Skeletal muscle tissue (tissue), 3 donors: ENCODE measurements at regions not wholly inside any gene's neighbourhood (a gene's known extent, or its start where the extent isn't known, plus 50 kb on each side); places are given as distances from the start of the nearest gene placed in this dataset.

Source experiments
- H3K27ac ChIP-seq: one replicate; pipeline ENCODE4 v1.7.0; 2013; ENCODE audit warnings: mild to moderate bottlenecking, low read depth, low read length, inconsistent platforms
- H3K27me3 ChIP-seq, 3 donors: one replicate each; pipeline ENCODE4 v1.7.0; 2013; ENCODE audit warnings: low read length in 3 of 3; ENCODE audit not compliant: control insufficient read depth in 3 of 3, insufficient read depth in 3 of 3
- H3K36me3 ChIP-seq, 3 donors: one replicate each; pipeline ENCODE4 v1.7.0; 2013; ENCODE audit warnings: low read length in 3 of 3; ENCODE audit not compliant: control insufficient read depth in 3 of 3, insufficient read depth in 3 of 3
- H3K4me1 ChIP-seq, 3 donors: one replicate each; pipeline ENCODE4 v1.7.0; 2013; ENCODE audit warnings: low read length in 3 of 3, mild to moderate bottlenecking in 3 of 3; ENCODE audit not compliant: control insufficient read depth in 3 of 3, insufficient read depth in 3 of 3
- H3K4me3 ChIP-seq, 3 donors: one replicate each; pipeline ENCODE4 v1.7.0; 2013; ENCODE audit warnings: low read length in 3 of 3
- H3K9ac ChIP-seq, 3 donors: one replicate each; pipeline ENCODE4 v1.7.0; 2013; ENCODE audit warnings: low read length in 3 of 3, mild to moderate bottlenecking in 3 of 3, moderate library complexity in 2 of 3, low read depth in 1 of 3
- H3K9me3 ChIP-seq, 3 donors: one replicate each; pipeline ENCODE4 v1.7.0; 2013; ENCODE audit warnings: low read length in 3 of 3; ENCODE audit not compliant: control insufficient read depth in 3 of 3
- donor health status: Osteomylitis.

GRCh38 chr6:140752234-140752633 is 1377.8 kb upstream of the CITED2 start:
- Histone ChIP-seq H3K27ac (no peak overlapping the region), H3K4me3 (no peak overlapping the region), H3K9me3 (peaks cover 0 to 4% (median 0%) of the 10 kb centered on the region in 3 donors), H3K27me3 (no peaks in the 10 kb centered on the region), H3K36me3 (no peaks in the 10 kb centered on the region), H3K9ac (no peak overlapping the region), H3K4me1 (no peaks in the 10 kb centered on the region)

GRCh38 chr6:140747114-140747513 is 1372.7 kb upstream of the CITED2 start:
- H3K27me3 ChIP-seq, result no peaks in the 10 kb centered on the region
- H3K9me3 ChIP-seq, result peaks cover 0 to 4% (median 0%) of the 10 kb centered on the region in 3 donors
- no peaks in the 10 kb centered on the region for H3K36me3 ChIP-seq
- no peaks in the 10 kb centered on the region for H3K4me1 ChIP-seq
- no peak overlapping the region for H3K27ac ChIP-seq
- no peak overlapping the region for H3K4me3 ChIP-seq
- no peak overlapping the region for H3K9ac ChIP-seq

GRCh38 chr6:140744659-140745320 is 1370.3 kb upstream of the CITED2 start:
- Histone ChIP-seq H3K4me1 (no peaks in the 10 kb centered on the region), H3K27ac (no peak overlapping the region), H3K36me3 (no peaks in the 10 kb centered on the region), H3K9me3 (peaks cover 0 to 4% (median 0%) of the 10 kb centered on the region in 3 donors), H3K9ac (no peak overlapping the region), H3K4me3 (no peak overlapping the region), H3K27me3 (no peaks in the 10 kb centered on the region)

- Histone ChIP-seq H3K36me3 (no peaks in the 10 kb centered on the region), H3K27me3 (no peaks in the 10 kb centered on the region), H3K9ac (no peak overlapping the region), H3K4me1 (no peaks in the 10 kb centered on the region), H3K27ac (no peak overlapping the region), H3K4me3 (no peak overlapping the region), H3K9me3 (no peaks in the 10 kb centered on the region)
Observed at GRCh38 chr6:140736231-140736630, 1361.8 kb upstream of the CITED2 start.

- Histone ChIP-seq H3K27me3 (no peaks in the 10 kb centered on the region), H3K4me3 (no peak overlapping the region), H3K9me3 (no peaks in the 10 kb centered on the region), H3K4me1 (no peaks in the 10 kb centered on the region), H3K9ac (no peak overlapping the region), H3K27ac (no peak overlapping the region), H3K36me3 (no peaks in the 10 kb centered on the region)
Observed at GRCh38 chr6:140732991-140733390, 1358.5 kb upstream of the CITED2 start.

DNA sequence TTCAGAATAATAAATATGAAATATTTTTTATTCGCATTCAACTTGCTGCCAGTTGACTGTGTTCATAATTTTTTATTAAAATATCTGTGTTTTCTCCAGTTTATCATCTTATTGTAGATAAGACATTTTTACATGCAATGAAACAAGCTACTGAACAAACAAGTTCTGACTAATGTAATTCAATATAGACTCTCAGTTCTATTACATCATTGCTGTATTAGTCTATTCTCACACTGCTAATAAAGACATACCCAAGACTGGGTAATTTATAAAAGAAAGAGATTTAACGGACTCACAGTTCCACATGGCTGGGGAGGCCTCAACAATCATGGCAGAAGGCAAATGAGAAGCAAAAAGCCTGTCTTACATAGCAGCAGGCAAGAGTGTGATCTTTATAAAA is 1357.7 kb upstream of the CITED2 start:
- H3K27me3 ChIP-seq, result no peaks in the 10 kb centered on the region
- no peaks in the 10 kb centered on the region for H3K9me3 ChIP-seq
- no peaks in the 10 kb centered on the region for H3K36me3 ChIP-seq
- H3K27ac ChIP-seq, result no peak overlapping the region
- H3K4me1 ChIP-seq, result no peaks in the 10 kb centered on the region
- H3K4me3 ChIP-seq, result no peak overlapping the region
- H3K9ac ChIP-seq, result no peak overlapping the region

DNA sequence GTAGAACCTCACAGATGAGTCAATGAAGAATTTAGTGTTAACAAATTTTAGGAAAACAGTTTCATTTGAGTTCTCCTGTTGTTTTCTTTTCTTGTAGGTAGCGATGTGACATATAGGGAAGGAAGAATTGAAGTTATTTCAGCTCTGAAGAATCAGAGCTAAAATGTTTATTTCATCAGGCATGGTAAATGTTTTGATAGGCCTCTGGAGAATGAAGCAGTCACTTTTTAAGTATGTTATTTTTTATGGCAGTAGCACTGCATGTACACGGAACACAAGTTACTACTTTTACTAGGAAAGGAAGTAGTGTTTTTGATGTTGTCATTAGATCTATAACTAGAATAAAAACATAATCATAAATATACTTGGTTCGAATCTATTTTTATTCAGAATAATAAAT is 1357.3 kb upstream of the CITED2 start:
- Histone ChIP-seq H3K4me1 (no peaks in the 10 kb centered on the region), H3K27me3 (no peaks in the 10 kb centered on the region), H3K4me3 (no peak overlapping the region), H3K27ac (no peak overlapping the region), H3K36me3 (no peaks in the 10 kb centered on the region), H3K9ac (no peak overlapping the region), H3K9me3 (no peaks in the 10 kb centered on the region)

GRCh38 chr6:140729521-140729920 is 1355.1 kb upstream of the CITED2 start:
- Histone ChIP-seq H3K4me1 (no peaks in the 10 kb centered on the region), H3K27ac (no peak overlapping the region), H3K27me3 (no peaks in the 10 kb centered on the region), H3K9me3 (no peaks in the 10 kb centered on the region), H3K36me3 (no peaks in the 10 kb centered on the region), H3K4me3 (no peak overlapping the region), H3K9ac (no peak overlapping the region)

- Histone ChIP-seq H3K9me3 (no peaks in the 10 kb centered on the region), H3K27ac (no peak overlapping the region), H3K27me3 (no peaks in the 10 kb centered on the region), H3K4me3 (no peak overlapping the region), H3K9ac (no peak overlapping the region), H3K36me3 (no peaks in the 10 kb centered on the region), H3K4me1 (no peaks in the 10 kb centered on the region)
Observed at GRCh38 chr6:140718021-140718420, 1343.6 kb upstream of the CITED2 start.

DNA sequence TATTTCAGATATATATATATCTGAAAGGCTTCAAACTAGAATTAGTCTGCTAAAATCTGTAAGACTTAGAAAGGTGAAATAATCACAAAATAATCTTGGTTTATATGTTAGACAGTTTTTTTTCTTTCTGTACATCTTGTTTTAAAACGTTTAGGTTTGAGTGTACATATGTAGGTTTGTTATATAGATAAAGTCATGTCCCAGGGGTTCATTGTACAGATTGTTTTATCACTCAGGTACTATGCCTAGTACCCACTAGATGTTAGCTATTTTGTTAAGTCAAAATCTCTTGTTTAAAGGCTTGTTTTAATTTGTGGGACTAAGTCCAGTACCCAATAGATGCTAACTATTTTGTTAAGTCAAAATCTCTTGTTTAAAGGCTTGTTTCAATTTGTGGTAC is 1339.0 kb upstream of the CITED2 start:
- Histone ChIP-seq H3K36me3 (no peaks in the 10 kb centered on the region), H3K4me1 (no peaks in the 10 kb centered on the region), H3K9me3 (no peaks in the 10 kb centered on the region)

More for the DNA sequence above, 1339.0 kb upstream of the CITED2 start:
- H3K4me3 ChIP-seq, result no peak overlapping the region
- H3K27me3 ChIP-seq, result no peaks in the 10 kb centered on the region
- H3K27ac ChIP-seq, result no peak overlapping the region
- H3K9ac ChIP-seq, result no peak overlapping the region
